GM03348 (cell line): ENCODE measurements at regions not wholly inside any gene's neighbourhood (a gene's known extent, or its start where the extent isn't known, plus 50 kb on each side); places are given as distances from the start of the nearest gene placed in this dataset.
"Not testable (repeated sequence)": the region's sequence is repeated elsewhere in the genome, so short reads cannot be mapped to it uniquely, and the experiment has no call there.

Experiments used
- DNase-seq: peaks from one replicate; pipeline ENCODE4 v3.0.0; 2012; ENCODE audit warnings: low spot score

DNA sequence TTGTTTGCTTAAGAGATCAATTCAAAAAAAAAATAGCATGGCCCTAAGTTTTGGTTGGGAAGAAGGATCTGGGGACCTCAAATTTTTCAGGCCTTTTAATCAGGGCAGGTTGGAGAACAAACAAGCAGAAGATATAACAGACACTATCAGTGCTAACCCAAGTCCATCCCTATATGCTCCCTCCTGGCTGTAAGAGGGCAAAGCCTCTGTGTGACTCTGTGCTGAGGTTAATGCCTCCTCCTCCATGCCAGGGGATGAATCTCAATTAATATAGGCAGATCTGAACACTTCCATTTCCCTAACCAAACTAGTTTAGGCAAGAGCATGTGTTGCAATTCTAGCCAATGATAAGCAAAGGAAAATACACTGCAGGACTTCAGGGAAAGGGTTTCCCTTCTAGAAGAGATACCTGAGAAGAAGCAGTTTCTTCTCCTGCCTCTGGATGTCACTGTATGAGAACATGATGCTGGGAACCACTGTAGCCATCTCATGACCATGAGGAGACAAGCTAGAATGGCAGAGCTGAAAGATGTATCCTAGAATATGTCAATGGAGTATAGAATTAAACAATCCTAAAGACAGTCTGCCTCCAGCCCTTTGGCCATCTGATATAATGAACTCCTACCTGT lies 76.0 kb downstream of the CHD9NB start:
- DNase-seq, result peak; percentile 24

DNA sequence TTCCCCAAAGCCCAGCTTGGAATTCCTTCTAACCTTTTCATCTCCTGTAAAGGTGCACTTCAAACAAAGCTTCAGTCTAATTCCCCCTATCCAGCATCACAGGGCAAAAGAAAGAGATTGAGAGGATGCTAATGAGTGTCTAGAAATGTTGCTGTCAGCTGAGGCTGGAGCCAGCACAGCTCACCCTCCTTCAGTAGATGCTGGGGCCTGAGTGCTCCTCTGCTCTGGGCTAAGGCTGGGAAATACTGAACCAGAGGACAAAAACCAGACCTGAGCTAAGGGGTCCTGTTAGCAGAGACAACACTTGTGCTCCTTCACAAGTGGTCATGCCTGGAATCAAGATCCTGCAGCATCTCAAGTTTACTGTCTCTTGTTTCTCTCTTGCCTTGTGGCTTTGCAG lies 85.0 kb downstream of the CHD9NB start:
- no peak for DNase-seq

DNA sequence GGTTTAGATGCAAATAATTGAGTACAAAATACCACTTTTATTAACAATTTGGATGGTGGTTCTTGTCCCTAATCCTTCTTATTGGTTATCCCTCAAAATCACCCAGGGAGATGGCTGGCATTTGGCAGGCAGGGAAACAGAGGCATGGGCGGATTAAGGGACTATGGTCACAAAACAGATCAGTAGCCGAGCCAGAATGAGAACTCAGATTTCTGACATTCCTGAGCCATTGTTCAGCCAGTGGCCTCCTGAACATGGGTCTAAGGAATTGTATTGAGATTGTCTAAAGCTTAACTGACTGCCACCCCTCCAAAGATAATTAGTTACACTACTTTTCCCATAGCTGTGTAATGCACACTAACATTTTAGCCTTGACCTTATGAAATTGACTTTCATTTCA lies 88.4 kb downstream of the CHD9NB start:
- peak; percentile 27 for DNase-seq

- DNase-seq, result no peak
Observed at GRCh38 chr16:52963855-52964242, 88.8 kb downstream of the CHD9NB start.

DNA sequence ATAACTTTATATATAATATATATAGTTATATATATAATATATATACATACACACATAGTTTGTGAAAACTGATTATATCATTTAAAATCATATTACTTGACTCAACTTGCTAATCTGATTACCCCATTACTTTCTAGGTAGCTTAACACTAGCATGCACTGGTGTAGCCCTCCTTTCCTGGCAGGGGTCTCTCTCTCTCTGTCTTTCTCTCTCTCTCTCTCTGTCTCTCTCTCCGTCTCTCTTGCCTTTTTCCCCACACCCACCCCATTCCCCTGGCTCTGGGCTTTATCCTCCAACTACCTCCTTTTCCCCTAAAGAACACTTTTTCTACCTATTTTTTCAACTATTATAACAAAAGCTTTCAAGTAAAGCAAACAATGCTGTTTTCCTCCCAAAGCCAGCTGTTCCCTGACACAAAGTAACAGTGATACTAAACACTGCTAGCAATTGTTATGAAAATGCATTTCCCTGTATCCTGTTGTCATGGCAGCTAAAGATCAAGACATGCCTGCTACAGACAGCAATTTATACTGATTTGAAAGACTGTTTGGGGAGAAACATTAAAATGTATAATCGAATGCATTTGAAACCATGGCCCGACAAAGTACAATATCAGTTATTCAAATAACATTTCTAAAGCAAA lies 89.4 kb downstream of the CHD9NB start:
- no peak for DNase-seq

DNA sequence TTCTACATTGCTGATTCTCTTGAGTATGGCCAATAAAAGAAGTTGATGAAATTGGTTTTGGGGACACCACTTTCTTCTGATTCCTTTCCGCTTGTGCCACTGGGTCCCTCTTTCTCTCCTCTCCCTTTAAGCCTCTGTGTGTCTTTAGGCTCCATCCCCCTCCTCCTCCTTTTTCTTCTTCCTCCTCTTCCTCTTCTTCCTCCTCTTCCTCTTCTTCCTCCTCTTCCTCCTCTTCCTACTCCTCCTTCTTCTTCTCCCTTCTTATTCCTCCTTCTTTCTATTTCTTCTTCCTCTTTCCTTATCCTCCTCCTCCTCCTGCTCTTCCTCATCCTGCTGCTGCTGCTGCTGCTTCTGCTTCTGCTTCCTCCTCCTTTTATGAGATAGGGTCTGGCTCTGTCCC lies 93.7 kb downstream of the CHD9NB start:
- DNase-seq, result no peak

- no peak for DNase-seq
Observed at GRCh38 chr16:52957199-52957598, 95.5 kb downstream of the CHD9NB start.

GRCh38 chr16:52956044-52956443 lies 96.7 kb downstream of the CHD9NB start:
- DNase-seq, result no peak

- DNase-seq, result no peak
Observed at GRCh38 chr16:52953215-52953614, 99.5 kb downstream of the CHD9NB start.

DNA sequence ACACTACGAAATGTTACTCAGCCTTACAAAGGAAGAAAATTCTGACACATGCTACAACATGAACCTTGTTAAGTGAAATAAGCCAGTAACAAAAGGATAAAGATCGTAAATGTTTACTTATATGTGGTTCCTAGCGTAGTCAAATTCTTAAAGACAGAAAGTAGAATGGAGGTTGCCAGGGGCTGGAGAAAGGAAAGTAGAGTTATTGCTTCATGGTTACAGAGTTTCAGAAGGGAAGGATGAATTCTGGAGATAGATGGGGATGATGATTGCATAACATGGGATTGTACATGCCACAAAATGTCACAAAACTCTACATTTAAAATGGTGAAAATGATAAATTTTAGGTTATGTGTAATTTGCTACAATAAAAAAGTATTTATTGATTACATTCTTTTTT lies 103.8 kb downstream of the CHD9NB start:
- DNase-seq, result no peak

GRCh38 chr16:52932321-52932720 lies 120.4 kb downstream of the CHD9NB start:
- no peak for DNase-seq

GRCh38 chr16:52929478-52930400 lies 123.0 kb downstream of the CHD9NB start:
- DNase-seq, result no peak

- DNase-seq, result no peak
Observed at GRCh38 chr16:52928955-52929354, 123.7 kb downstream of the CHD9NB start.

GRCh38 chr16:52925143-52925542 lies 127.6 kb downstream of the CHD9NB start:
- no peak for DNase-seq

DNA sequence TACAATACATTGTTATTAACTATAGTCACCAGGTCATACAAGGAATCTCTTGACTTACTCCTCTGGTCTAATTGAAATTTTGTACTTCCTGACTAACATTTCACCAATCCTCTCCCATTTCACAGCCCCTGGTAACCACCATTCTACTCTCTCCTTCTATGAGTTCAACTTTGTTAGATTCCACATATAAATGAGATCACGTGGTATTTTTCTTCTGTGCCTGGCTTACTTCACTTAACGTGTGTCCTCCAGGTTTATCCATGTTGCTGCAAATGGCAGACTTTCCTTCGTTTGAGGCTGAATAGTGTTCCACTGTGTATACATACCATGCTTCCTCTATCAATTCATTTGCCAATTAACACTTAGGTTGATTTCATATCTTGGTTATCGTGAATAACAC lies 128.5 kb downstream of the CHD9NB start:
- no peak for DNase-seq

DNA sequence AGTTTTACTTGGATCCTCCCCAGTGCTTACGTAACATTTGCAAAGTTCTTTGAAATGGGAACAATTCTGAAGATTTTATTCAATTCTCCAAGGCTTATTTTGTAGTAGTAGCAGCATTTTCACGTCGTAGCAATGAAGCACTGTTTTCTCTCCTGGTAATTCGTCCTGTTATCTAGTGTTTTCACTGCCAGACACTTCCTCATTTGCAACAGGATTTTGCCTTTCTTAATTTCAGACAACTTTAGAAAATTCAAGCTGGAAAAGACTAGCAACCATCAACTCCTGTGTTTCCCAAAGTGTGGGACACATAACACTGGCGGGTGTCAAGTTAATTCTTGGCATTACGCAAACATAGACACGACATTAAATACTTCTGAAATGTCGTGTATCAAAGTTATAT lies 131.6 kb downstream of the CHD9NB start:
- DNase-seq, result no peak

DNA sequence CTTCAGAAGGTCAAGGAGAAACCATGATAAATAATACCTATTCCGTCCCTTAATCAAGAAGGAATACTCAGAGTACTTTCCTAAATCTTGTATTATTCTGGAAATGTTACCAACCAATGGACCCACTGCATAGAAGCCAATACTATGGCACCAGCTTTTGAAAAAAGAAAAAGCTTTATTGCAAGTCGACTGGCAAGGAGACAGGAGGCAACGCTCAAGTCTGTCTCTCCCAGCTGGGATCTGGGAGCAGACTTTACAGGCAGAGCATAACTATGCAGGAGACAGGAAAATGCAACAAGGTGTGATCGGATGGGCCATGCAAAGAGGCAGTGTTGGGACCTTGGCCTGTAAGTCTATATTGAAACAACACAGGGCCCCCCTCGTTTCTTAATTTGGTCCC lies 132.4 kb downstream of the CHD9NB start:
- no peak for DNase-seq

GRCh38 chr16:52914428-52914827 lies 138.3 kb downstream of the CHD9NB start:
- no peak for DNase-seq

DNA sequence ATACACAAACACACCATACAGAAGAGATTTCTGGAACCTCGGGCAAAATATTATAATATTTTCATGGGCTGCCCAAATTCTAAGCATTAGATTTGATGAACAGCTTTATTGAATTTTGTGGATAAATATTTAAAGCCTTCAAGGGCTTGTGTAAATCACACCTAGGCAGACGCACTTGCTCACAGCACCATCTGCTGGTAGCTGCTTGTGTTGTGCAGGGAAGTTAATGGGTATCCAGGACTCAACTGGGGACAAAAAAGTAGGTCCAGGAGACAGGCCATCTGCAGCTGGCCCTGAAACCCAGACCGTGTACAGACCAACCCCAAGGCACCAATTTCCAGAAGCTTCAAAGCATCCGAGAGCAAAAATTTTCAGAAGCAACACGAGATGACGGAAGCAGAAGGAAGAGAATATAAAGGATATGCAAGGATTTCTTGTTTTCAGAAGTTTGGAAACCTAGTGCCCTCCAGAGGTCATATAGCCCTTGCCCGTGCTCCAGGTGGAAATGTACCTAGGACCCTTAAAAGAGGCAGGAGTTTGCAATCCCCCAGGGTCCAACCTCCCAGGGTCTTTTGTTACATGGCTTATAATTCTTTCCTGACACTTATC lies 140.0 kb downstream of the CHD9NB start:
- peak; percentile 64 for DNase-seq

GRCh38 chr16:52908057-52908456 lies 144.6 kb downstream of the CHD9NB start:
- not testable (repeated sequence) for DNase-seq

DNA sequence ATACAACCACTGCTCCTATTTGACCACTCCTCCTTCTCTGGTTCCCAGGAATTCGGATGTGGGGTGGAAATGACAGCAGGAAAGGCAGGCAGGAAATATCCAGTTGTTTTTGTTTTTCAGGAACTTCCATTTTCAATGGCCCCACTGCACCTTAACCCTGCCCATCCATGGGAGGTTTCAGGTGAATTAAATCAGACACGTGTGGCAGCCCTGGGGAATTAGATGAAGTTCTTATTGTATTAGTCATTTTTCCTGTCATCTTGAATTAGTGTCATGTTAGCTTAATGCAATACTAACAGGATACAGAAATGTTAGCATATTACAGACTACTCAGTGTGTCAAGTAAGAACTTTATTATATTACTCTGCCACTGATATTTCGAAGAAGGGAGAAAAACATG lies 146.4 kb downstream of the CHD9NB start:
- DNase-seq, result no peak

DNA sequence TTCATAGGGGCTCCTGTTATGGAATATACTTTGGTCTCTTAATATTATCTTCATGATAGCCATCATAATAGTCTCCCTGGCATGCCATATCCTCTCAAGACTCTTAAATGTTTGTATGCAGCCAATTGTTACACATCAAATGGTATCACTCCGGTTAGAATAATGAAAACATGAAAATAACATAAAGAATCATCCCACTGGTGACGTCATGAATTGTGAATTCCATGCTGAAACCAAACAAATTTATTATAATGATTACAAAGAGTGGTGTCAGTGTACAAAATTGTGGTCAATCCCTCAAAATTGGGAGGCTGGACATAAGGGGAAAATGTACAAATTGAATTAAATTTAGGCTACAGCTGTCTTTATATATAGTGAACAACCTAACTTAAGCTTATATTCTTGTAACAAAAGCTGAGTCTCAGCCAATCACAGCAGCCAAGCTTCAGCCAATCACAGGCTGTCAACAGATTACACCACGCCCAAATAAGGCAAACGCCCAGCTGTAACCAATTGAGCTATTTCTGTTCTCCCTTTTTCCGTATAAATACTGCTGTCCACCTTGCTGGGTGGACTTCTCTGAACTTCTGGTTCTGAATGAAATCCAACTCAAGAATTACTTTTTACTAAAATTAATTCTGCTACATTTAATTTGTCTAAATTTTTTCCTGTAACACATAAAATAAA lies 156.1 kb downstream of the CHD9NB start:
- no peak for DNase-seq
